GM19438 (cell line): ENCODE measurements at regions not wholly inside any gene's neighbourhood (a gene's known extent, or its start where the extent isn't known, plus 50 kb on each side); places are given as distances from the start of the nearest gene placed in this dataset.

Source experiments
- ATAC-seq: cut with Tn5 transposase; IDR thresholded peaks from one replicate; pipeline ENCODE4 v1.9.1; 2021; ENCODE audit warnings: low read depth; ENCODE audit not compliant: unreplicated experiment

GRCh38 chr1:38327559-38327973 is 281.0 kb upstream of the POU3F1 start:
- no peak for ATAC-seq

GRCh38 chr1:38326856-38327255 is 280.3 kb upstream of the POU3F1 start:
- ATAC-seq, result no peak

GRCh38 chr1:38326135-38326534 is 279.5 kb upstream of the POU3F1 start:
- ATAC-seq, result no peak

- ATAC-seq, result no peak
Measured at GRCh38 chr1:38312753-38313152, 266.2 kb upstream of the POU3F1 start.

- no peak for ATAC-seq
Measured at GRCh38 chr1:38310079-38310478, 263.5 kb upstream of the POU3F1 start.

GRCh38 chr1:38308780-38309179 is 262.2 kb upstream of the POU3F1 start:
- ATAC-seq, result no peak

- no peak for ATAC-seq
Measured at GRCh38 chr1:38305666-38306065, 259.1 kb upstream of the POU3F1 start.

- ATAC-seq, result no peak
Measured at GRCh38 chr1:38303843-38304242, 257.2 kb upstream of the POU3F1 start.

GRCh38 chr1:38301040-38301439 is 254.4 kb upstream of the POU3F1 start:
- ATAC-seq, result no peak

- ATAC-seq, result no peak
Measured at GRCh38 chr1:38300616-38301015, 254.0 kb upstream of the POU3F1 start.

GRCh38 chr1:38297842-38298241 is 251.2 kb upstream of the POU3F1 start:
- ATAC-seq, result no peak

GRCh38 chr1:38297246-38297645 is 250.7 kb upstream of the POU3F1 start:
- no peak for ATAC-seq

- ATAC-seq, result no peak
Measured at GRCh38 chr1:38296047-38296446, 249.5 kb upstream of the POU3F1 start.

- no peak for ATAC-seq
Measured at GRCh38 chr1:38293567-38293966, 247.0 kb upstream of the POU3F1 start.

GRCh38 chr1:38292969-38293368 is 246.4 kb upstream of the POU3F1 start:
- ATAC-seq, result no peak

GRCh38 chr1:38291906-38292521 is 245.4 kb upstream of the POU3F1 start:
- ATAC-seq, result no peak

- ATAC-seq, result no peak
Measured at GRCh38 chr1:38291336-38291735, 244.7 kb upstream of the POU3F1 start.

GRCh38 chr1:38289034-38289433 is 242.4 kb upstream of the POU3F1 start:
- no peak for ATAC-seq

GRCh38 chr1:38287547-38287946 is 241.0 kb upstream of the POU3F1 start:
- no peak for ATAC-seq

- ATAC-seq, result no peak
Measured at GRCh38 chr1:38287036-38287435, 240.4 kb upstream of the POU3F1 start.

- ATAC-seq, result no peak
Measured at GRCh38 chr1:38285807-38286530, 239.4 kb upstream of the POU3F1 start.

GRCh38 chr1:38284953-38285352 is 238.4 kb upstream of the POU3F1 start:
- ATAC-seq, result no peak
